Endothelial cell of umbilical vein (primary cell): ENCODE measurements at regions not wholly inside any gene's neighbourhood (a gene's known extent, or its start where the extent isn't known, plus 50 kb on each side); places are given as distances from the start of the nearest gene placed in this dataset.

Source experiments
- BruUV-seq: library from RNA; stranded (reverse); fragments of 400-500 nt; replicated peaks from 2 replicates; lab custom pipeline; 2021; lab: Mats Ljungman, UMichigan
- CTCF ChIA-PET: fragments of 300-600, 350-600 bp; sonication (Branson Sonifier 250); formaldehyde crosslinking; loops from one replicate; lab custom pipeline; 2021; ENCODE audit warnings: antibody characterized with exemption, inconsistent platforms; lab: Charles Lee
- POLR2A ChIA-PET: fragments of 300-600, 350-600 bp; sonication (Branson Sonifier 250); formaldehyde crosslinking; loops from one replicate; lab custom pipeline; 2021; ENCODE audit warnings: antibody characterized with exemption, inconsistent platforms; lab: Charles Lee
- DNase-seq: peaks from one replicate; pipeline ENCODE4 v3.0.0-alpha.2; 2011; ENCODE audit warnings: low read depth, low spot score
- FAIRE-seq: peaks from 2 replicates; lab custom pipeline; 2011; peaks lifted over from hg19 to GRCh38; lab: Jason Lieb, UNC
- H2AFZ ChIP-seq: 2 replicates; pipeline ENCODE4 v1.6.0; 2012; ENCODE audit warnings: low read depth, low read length, control low read depth, inconsistent platforms
- H3K27ac ChIP-seq: 2 replicates; pipeline ENCODE4 v1.5.1; 2011; ENCODE audit warnings: low read depth, mild to moderate bottlenecking, control low read depth, low read length, moderate library complexity; ENCODE audit not compliant: insufficient read depth
- H3K27me3 ChIP-seq, 2 experiments: 2 replicates each; pipeline versions ENCODE4 v1.6.0 to v1.6.1; 2011; ENCODE audit warnings: low read length in 2 of 2, mixed read lengths in 1 of 2; ENCODE audit not compliant: control insufficient read depth in 2 of 2, insufficient read depth in 2 of 2
- H3K36me3 ChIP-seq, 2 experiments: 2 replicates in 1 of 2; 3 replicates in 1 of 2; pipeline ENCODE4 v1.5.1; 2011; ENCODE audit warnings: low read length in 2 of 2, mild to moderate bottlenecking in 1 of 2, moderate library complexity in 1 of 2; ENCODE audit not compliant: control insufficient read depth in 2 of 2, insufficient read depth in 2 of 2; ENCODE audit errors: extremely low read depth in 1 of 2
- H3K4me1 ChIP-seq: 3 replicates; pipeline ENCODE4 v1.5.1; 2011; ENCODE audit warnings: mild to moderate bottlenecking, low read length; ENCODE audit not compliant: control insufficient read depth, insufficient read depth; ENCODE audit errors: extremely low read depth
- H3K4me2 ChIP-seq: 2 replicates; pipeline ENCODE4 v1.6.1; 2011; ENCODE audit warnings: low read length, control low read depth, mixed read lengths; ENCODE audit not compliant: insufficient read depth
- H3K4me3 ChIP-seq, 3 experiments: fragments of 200-600 bp in 1 of 3; sonication (generic), shearing (Covaris generic) in 1 of 3; replicated peaks in 1 of 3; 2 replicates each; pipeline ENCODE4 v1.5.1; 2011 to 2016; ENCODE audit warnings: control low read depth in 3 of 3, low read length in 3 of 3, mild to moderate bottlenecking in 2 of 3, inconsistent platforms in 1 of 3, low read depth in 1 of 3, moderate library complexity in 1 of 3; ENCODE audit not compliant: insufficient read depth in 1 of 3
- H3K79me2 ChIP-seq: 2 replicates; pipeline ENCODE4 v1.6.0; 2012; ENCODE audit warnings: low read length, inconsistent platforms; ENCODE audit not compliant: control insufficient read depth, insufficient read depth
- H3K9ac ChIP-seq: replicated peaks from 2 replicates; pipeline ENCODE3; 2011; ENCODE audit warnings: low read length, control low read depth; ENCODE audit not compliant: insufficient read depth; ENCODE audit errors: extremely low read depth
- H3K9me1 ChIP-seq: replicated peaks from 3 replicates; pipeline ENCODE4 v1.6.0; 2011; ENCODE audit warnings: mild to moderate bottlenecking, low read length; ENCODE audit not compliant: control insufficient read depth, insufficient read depth; ENCODE audit errors: extremely low read depth
- H3K9me3 ChIP-seq: replicated peaks from 2 replicates; pipeline ENCODE4 v1.5.1; 2012; ENCODE audit warnings: low read length, inconsistent platforms; ENCODE audit not compliant: control insufficient read depth, insufficient read depth
- H4K20me1 ChIP-seq: replicated peaks from 2 replicates; pipeline ENCODE3; 2011; ENCODE audit warnings: mild to moderate bottlenecking, low read length; ENCODE audit not compliant: control insufficient read depth, insufficient read depth; ENCODE audit errors: extremely low read depth
- EZH2 ChIP-seq: IDR thresholded peaks from 2 replicates; pipeline ENCODE4 v1.6.1; 2012; ENCODE audit warnings: borderline replicate concordance, low read depth, mild to moderate bottlenecking, moderate library complexity, low read length, inconsistent platforms; ENCODE audit not compliant: severe bottlenecking
- FOS ChIP-seq: IDR thresholded peaks from 2 replicates; pipeline ENCODE4 v1.6.1; 2011; ENCODE audit warnings: mild to moderate bottlenecking, low read length, moderate library complexity, borderline replicate concordance; ENCODE audit not compliant: insufficient read depth
- GATA2 ChIP-seq: IDR thresholded peaks from 2 replicates; pipeline ENCODE4 v1.7.0; 2011; ENCODE audit warnings: low read depth, mild to moderate bottlenecking, moderate library complexity, mixed read lengths, low read length; ENCODE audit not compliant: insufficient read length, insufficient read depth
- JUN ChIP-seq: IDR thresholded peaks from 2 replicates; pipeline ENCODE4 v1.6.1; 2011; ENCODE audit warnings: borderline replicate concordance, low read depth; ENCODE audit not compliant: insufficient read length, insufficient read depth
- MYC ChIP-seq: IDR thresholded peaks from one replicate; pipeline ENCODE4 v1.6.1; 2011; ENCODE audit warnings: mild to moderate bottlenecking, low read depth, low read length
- POLR2A ChIP-seq: IDR thresholded peaks from 2 replicates; pipeline ENCODE4 v1.6.1; 2012; ENCODE audit warnings: low read depth, mild to moderate bottlenecking, control low read depth, low read length
- POLR2AphosphoS5 ChIP-seq: IDR thresholded peaks from 2 replicates; pipeline ENCODE4 v1.6.1; 2012; ENCODE audit warnings: low read depth, mild to moderate bottlenecking, control low read depth, low read length, moderate library complexity; ENCODE audit not compliant: insufficient read depth
- dilution Hi-C: fragments of 300-500 bp; cut with MboI; formaldehyde crosslinking; loops from one replicate; pipeline ENCODE4 v1.15.0; 2019; ENCODE audit warnings: low sequenced_read_pairs; ENCODE audit not compliant: extremely low pct_ligation_motif_present
- intact Hi-C: fragments of 100-400 bp; cut with micrococcal nuclease; formaldehyde crosslinking; loops from one replicate; pipeline ENCODE4 v1.10.0; 2022
- TF ChIP-seq, protein P1 (sequence below), 2 donors: IDR thresholded peaks; 1 replicate in 1 of 2; 2 replicates in 1 of 2; pipeline ENCODE4 v1.5.1; 2011; ENCODE audit warnings: low read length in 2 of 2, mild to moderate bottlenecking in 2 of 2, moderate library complexity in 2 of 2, control low read depth in 1 of 2, inconsistent platforms in 1 of 2, low read depth in 1 of 2; ENCODE audit not compliant: insufficient read depth in 1 of 2; ENCODE audit errors: extremely low read depth in 1 of 2
- TF ChIP-seq, protein P2 (sequence below): IDR thresholded peaks from 2 replicates; pipeline ENCODE4 v1.6.1; 2011; ENCODE audit not compliant: insufficient read depth, insufficient read length

DNA sequence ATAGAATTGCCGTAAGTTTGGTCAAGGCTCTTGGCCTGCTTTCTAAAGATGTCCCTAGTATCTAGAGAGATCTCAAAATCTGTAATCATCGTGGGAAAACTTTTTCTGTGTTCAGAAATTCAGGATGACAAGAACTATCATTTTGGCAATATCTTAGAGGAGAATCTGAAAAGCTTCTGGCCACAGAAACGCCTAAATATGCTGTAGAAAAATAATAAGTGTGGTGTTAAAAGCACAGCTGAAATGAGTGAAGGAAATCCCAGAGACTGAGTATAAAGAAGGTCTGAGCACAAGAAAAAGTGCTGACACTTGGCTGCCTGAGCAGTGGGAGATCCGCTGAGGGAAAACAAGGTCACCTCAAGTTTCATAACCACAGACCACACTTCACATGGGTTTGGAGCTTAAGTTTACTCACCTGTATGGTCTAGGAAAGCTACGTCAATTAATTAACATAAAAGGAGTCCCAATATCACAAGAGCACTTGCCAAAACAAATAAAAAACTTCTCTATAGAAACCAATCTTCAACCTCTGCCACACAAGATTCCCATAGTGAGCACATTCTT is 235.2 kb upstream of the IRF2BP2 start:
- peak overlapping the region; percentile 63 for H3K9ac ChIP-seq
- no peaks in the 10 kb centered on the region for H4K20me1 ChIP-seq
- FAIRE-seq, result no peak
- peaks cover 17% of the 10 kb centered on the region for H3K4me1 ChIP-seq
- intact Hi-C loops (loop anchor here (2.0 kb wide), 2 partner anchors 18 to 242 kb away; no protein-coding TSS in a partner anchor), dilution Hi-C loops (loop anchor here (25.0 kb wide), 1 partner anchor 108 kb away; no protein-coding TSS in a partner anchor)
- H2AFZ ChIP-seq, result no peak overlapping the region
- no TSS peak for BruUV-seq
- no peak overlapping the region for H3K4me3 ChIP-seq
- no peaks in the 10 kb centered on the region for H3K9me3 ChIP-seq
- ChIA-PET POLR2A (interaction anchor here (0.9 kb wide), 1 partner anchor 133 kb away, joined by 3 read pairs; no protein-coding TSS in a partner anchor), CTCF (interaction anchor here (0.9 to 1.7 kb wide), 11 partner anchors 9 to 346 kb away, joined by 3 to 9 read pairs (median 3); no protein-coding TSS in a partner anchor)
- peak; percentile 40 for DNase-seq
- no peaks in the 10 kb centered on the region for H3K27me3 ChIP-seq
- H3K36me3 ChIP-seq, result no peaks in the 10 kb centered on the region
- H3K4me2 ChIP-seq, result peak overlapping the region; percentile 21
- no peaks in the 10 kb centered on the region for H3K79me2 ChIP-seq
- H3K27ac ChIP-seq, result peak overlapping the region; percentile 66
- TF ChIP-seq POLR2AphosphoS5 (no peak), POLR2A (no peak), EZH2 (no peak), FOS (no peak), MYC (no peak), JUN (no peak), GATA2 (no peak)
- TF ChIP-seq, protein P1, sequence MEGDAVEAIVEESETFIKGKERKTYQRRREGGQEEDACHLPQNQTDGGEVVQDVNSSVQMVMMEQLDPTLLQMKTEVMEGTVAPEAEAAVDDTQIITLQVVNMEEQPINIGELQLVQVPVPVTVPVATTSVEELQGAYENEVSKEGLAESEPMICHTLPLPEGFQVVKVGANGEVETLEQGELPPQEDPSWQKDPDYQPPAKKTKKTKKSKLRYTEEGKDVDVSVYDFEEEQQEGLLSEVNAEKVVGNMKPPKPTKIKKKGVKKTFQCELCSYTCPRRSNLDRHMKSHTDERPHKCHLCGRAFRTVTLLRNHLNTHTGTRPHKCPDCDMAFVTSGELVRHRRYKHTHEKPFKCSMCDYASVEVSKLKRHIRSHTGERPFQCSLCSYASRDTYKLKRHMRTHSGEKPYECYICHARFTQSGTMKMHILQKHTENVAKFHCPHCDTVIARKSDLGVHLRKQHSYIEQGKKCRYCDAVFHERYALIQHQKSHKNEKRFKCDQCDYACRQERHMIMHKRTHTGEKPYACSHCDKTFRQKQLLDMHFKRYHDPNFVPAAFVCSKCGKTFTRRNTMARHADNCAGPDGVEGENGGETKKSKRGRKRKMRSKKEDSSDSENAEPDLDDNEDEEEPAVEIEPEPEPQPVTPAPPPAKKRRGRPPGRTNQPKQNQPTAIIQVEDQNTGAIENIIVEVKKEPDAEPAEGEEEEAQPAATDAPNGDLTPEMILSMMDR (IDR thresholded peaks at IDR 0.05; ENCODE audit: extremely low read depth in 1 of 2, insufficient read depth in 1 of 2, low read depth in 1 of 2, low read length in 2 of 2), result no peak
- TF ChIP-seq, protein P2, sequence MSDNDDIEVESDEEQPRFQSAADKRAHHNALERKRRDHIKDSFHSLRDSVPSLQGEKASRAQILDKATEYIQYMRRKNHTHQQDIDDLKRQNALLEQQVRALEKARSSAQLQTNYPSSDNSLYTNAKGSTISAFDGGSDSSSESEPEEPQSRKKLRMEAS, result no peak
- no peaks in the 10 kb centered on the region for H3K9me1 ChIP-seq
